NT2/D1 (cell line): ENCODE measurements at regions not wholly inside any gene's neighbourhood (a gene's known extent, or its start where the extent isn't known, plus 50 kb on each side); places are given as distances from the start of the nearest gene placed in this dataset.

Experiments used
- SUZ12 ChIP-seq: IDR thresholded peaks from 2 replicates; pipeline ENCODE4 v1.6.1; 2011; ENCODE audit not compliant: insufficient read length, insufficient read depth; ENCODE audit errors: extremely low read depth
- YY1 ChIP-seq: IDR thresholded peaks from 2 replicates; pipeline ENCODE4 v1.6.1; 2011; ENCODE audit not compliant: insufficient read length, insufficient read depth
- ZNF274 ChIP-seq: IDR thresholded peaks from 2 replicates; pipeline ENCODE4 v1.6.1; 2011; ENCODE audit warnings: mild to moderate bottlenecking, low read depth, low read length

DNA sequence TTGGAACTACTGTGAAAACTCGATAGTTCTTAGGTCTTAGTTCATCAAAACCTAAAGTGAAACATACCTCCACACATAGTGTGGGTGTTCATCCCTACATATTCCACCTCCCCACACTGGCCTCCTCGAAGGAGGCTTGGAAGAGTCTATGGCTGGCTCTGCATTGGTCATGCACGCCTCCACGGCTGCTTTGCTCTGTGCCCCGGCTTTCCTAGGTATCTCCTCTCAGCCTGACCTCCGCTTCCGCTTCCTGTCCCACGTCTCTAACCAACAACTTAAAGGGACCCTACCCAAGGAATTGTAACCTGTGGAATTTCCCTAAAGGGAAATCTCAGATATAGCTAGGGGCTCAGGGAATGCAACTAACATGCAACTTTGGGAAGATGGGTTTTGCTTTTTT lies 79.7 kb upstream of the MBNL2 start:
- no peak for TF ChIP-seq YY1
- TF ChIP-seq ZNF274: no peak
- TF ChIP-seq SUZ12: no peak
